HEK293 (cell line): ENCODE measurements at regions not wholly inside any gene's neighbourhood (a gene's known extent, or its start where the extent isn't known, plus 50 kb on each side); places are given as distances from the start of the nearest gene placed in this dataset.

Source experiments
- CTCF ChIA-PET: fragments of 350-600 bp; formaldehyde crosslinking; extraction: SDS; loops from one replicate; lab custom pipeline; 2021; ENCODE audit warnings: antibody characterized with exemption; lab: Yijun Ruan, JAX
- POLR2A ChIA-PET: fragments of 300-600 bp; formaldehyde crosslinking; extraction: SDS; loops from one replicate; lab custom pipeline; 2020; ENCODE audit warnings: antibody characterized with exemption, inconsistent platforms; lab: Yijun Ruan, JAX
- H3K27ac ChIP-seq: fragments of 200-500 bp; sonication (Bioruptor generic); 2 replicates; pipeline ENCODE4 v1.5.1; 2014; ENCODE audit warnings: low read depth, low read length, control low read depth, inconsistent platforms; ENCODE audit errors: extremely low read depth
- H3K36me3 ChIP-seq, 2 experiments: fragments of 200-500 bp in 1 of 2; sonication (Bioruptor generic) in 1 of 2; 1 replicate in 1 of 2; 2 replicates in 1 of 2; pipeline ENCODE4 v1.5.1; 2014 to 2017; ENCODE audit warnings: inconsistent platforms in 2 of 2, low read length in 2 of 2; ENCODE audit not compliant: control insufficient read depth in 2 of 2, insufficient read depth in 1 of 2
- H3K4me1 ChIP-seq: fragments of 200-500 bp; sonication (Bioruptor generic); 2 replicates; pipeline ENCODE4 v1.5.1; 2014; ENCODE audit warnings: mild to moderate bottlenecking, low read length, inconsistent platforms; ENCODE audit not compliant: control insufficient read depth, insufficient read depth
- H3K4me3 ChIP-seq: 2 replicates; pipeline ENCODE4 v1.5.1; 2011; ENCODE audit warnings: low read depth, mild to moderate bottlenecking, control low read depth, low read length, moderate library complexity
- H3K9me3 ChIP-seq: fragments of 200-500 bp; sonication (Bioruptor generic); 2 replicates; pipeline ENCODE4 v1.5.1; 2014; ENCODE audit warnings: low read depth, low read length, inconsistent platforms; ENCODE audit not compliant: control insufficient read depth, insufficient read depth
- BCL11B ChIP-seq: fragments of 450-650 bp; formaldehyde crosslinking; IDR thresholded peaks from 2 replicates; pipeline ENCODE4 v1.5.1; 2016; ENCODE audit warnings: low read depth, missing biosample characterization, missing genetic modification characterization
- IKZF3 ChIP-seq: fragments of 450-650 bp; IDR thresholded peaks from 2 replicates; pipeline ENCODE4 v1.5.0; 2018; ENCODE audit warnings: missing biosample characterization, mild to moderate bottlenecking, missing genetic modification characterization, moderate library complexity
- TSHZ1 ChIP-seq: fragments of 450-650 bp; formaldehyde crosslinking; IDR thresholded peaks from 2 replicates; pipeline ENCODE4 v1.5.1; 2016; ENCODE audit warnings: missing biosample characterization, missing genetic modification characterization, borderline replicate concordance
- ZNF169 ChIP-seq: fragments of 450-650 bp; formaldehyde crosslinking; IDR thresholded peaks from 2 replicates; pipeline ENCODE4 v1.5.1; 2016; ENCODE audit warnings: missing biosample characterization, missing genetic modification characterization
- ZNF202 ChIP-seq: fragments of 450-650 bp; formaldehyde crosslinking; IDR thresholded peaks from 2 replicates; pipeline ENCODE4 v1.5.1; 2016; ENCODE audit warnings: missing biosample characterization, missing genetic modification characterization, borderline replicate concordance
- ZNF24 ChIP-seq: fragments of 450-650 bp; formaldehyde crosslinking; IDR thresholded peaks from 2 replicates; pipeline ENCODE4 v1.5.1; 2016; ENCODE audit warnings: missing biosample characterization, missing genetic modification characterization
- ZNF280D ChIP-seq: fragments of 450-650 bp; formaldehyde crosslinking; IDR thresholded peaks from 2 replicates; pipeline ENCODE4 v1.5.1; 2016; ENCODE audit warnings: missing biosample characterization, missing genetic modification characterization
- ZNF302 ChIP-seq: fragments of 450-650 bp; formaldehyde crosslinking; IDR thresholded peaks from 2 replicates; pipeline ENCODE4 v1.5.1; 2016; ENCODE audit warnings: missing biosample characterization, missing genetic modification characterization, low read depth
- ZNF341 ChIP-seq: fragments of 450-650 bp; formaldehyde crosslinking; IDR thresholded peaks from 2 replicates; pipeline ENCODE4; 2016; ENCODE audit warnings: low read depth, missing biosample characterization, missing genetic modification characterization
- ZNF350 ChIP-seq: fragments of 450-650 bp; formaldehyde crosslinking; IDR thresholded peaks from 2 replicates; pipeline ENCODE4 v1.5.0; 2017; ENCODE audit warnings: missing biosample characterization, mild to moderate bottlenecking, missing genetic modification characterization
- ZNF433 ChIP-seq: fragments of 450-650 bp; formaldehyde crosslinking; IDR thresholded peaks from 2 replicates; pipeline ENCODE4 v1.5.1; 2016; ENCODE audit warnings: missing biosample characterization, missing genetic modification characterization, low read depth
- ZNF530 ChIP-seq: fragments of 450-650 bp; formaldehyde crosslinking; IDR thresholded peaks from 2 replicates; pipeline ENCODE4 v1.5.1; 2016; ENCODE audit warnings: low read depth, missing biosample characterization, missing genetic modification characterization
- ZNF610 ChIP-seq: fragments of 450-650 bp; formaldehyde crosslinking; IDR thresholded peaks from 2 replicates; pipeline ENCODE4 v1.5.1; 2016; ENCODE audit warnings: missing biosample characterization, missing genetic modification characterization, borderline replicate concordance
- ZNF621 ChIP-seq: fragments of 450-650 bp; formaldehyde crosslinking; IDR thresholded peaks from 2 replicates; pipeline ENCODE4 v1.5.1; 2017; ENCODE audit warnings: missing biosample characterization, missing genetic modification characterization
- ZNF707 ChIP-seq: fragments of 450-650 bp; formaldehyde crosslinking; IDR thresholded peaks from 2 replicates; pipeline ENCODE4 v1.5.1; 2016; ENCODE audit warnings: missing biosample characterization, missing genetic modification characterization
- ZNF768 ChIP-seq: fragments of 450-650 bp; formaldehyde crosslinking; IDR thresholded peaks from 2 replicates; pipeline ENCODE4 v1.5.1; 2018; ENCODE audit warnings: missing biosample characterization, mild to moderate bottlenecking, missing genetic modification characterization
- ZNF792 ChIP-seq: fragments of 450-650 bp; formaldehyde crosslinking; IDR thresholded peaks from 2 replicates; pipeline ENCODE4 v1.5.1; 2016; ENCODE audit warnings: missing biosample characterization, missing genetic modification characterization
- ZSCAN30 ChIP-seq: fragments of 450-650 bp; IDR thresholded peaks from 2 replicates; pipeline ENCODE4 v1.5.1; 2018; ENCODE audit warnings: missing biosample characterization, mild to moderate bottlenecking, missing genetic modification characterization, moderate library complexity
- TF ChIP-seq, protein P1 (sequence below): fragments of 450-650 bp; formaldehyde crosslinking; IDR thresholded peaks from 2 replicates; pipeline ENCODE4 v1.5.1; 2016; ENCODE audit warnings: missing biosample characterization, missing genetic modification characterization, borderline replicate concordance
- TF ChIP-seq, protein P2 (sequence below): fragments of 450-650 bp; formaldehyde crosslinking; IDR thresholded peaks from 2 replicates; pipeline ENCODE4 v1.5.1; 2016; ENCODE audit warnings: missing biosample characterization, missing genetic modification characterization
- TF ChIP-seq, protein P3 (sequence below): fragments of 450-650 bp; formaldehyde crosslinking; IDR thresholded peaks from 2 replicates; pipeline ENCODE4 v1.5.1; 2016; ENCODE audit warnings: missing biosample characterization, missing genetic modification characterization

DNA sequence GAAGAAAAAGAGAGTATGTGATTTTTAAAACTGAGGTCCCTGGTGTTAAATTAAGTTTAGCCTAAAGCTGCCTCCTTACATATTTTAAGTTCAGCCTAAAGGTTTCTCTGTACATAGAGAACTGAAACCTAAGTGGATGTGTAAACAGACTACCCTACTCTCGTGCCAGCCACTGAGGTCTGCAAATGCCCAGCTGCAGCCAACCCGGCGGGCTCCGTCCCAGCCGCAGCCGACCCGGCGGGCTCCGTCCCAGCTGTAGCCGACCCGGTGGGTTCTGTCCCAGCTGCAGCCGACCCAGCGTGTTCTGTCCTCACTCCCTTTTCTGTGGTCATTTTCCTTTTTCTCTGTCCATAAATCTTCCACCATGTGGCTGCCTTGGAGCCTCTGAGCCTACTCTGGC, 97.2 kb upstream of the SFSWAP start (continued):
- TF ChIP-seq, protein P1, sequence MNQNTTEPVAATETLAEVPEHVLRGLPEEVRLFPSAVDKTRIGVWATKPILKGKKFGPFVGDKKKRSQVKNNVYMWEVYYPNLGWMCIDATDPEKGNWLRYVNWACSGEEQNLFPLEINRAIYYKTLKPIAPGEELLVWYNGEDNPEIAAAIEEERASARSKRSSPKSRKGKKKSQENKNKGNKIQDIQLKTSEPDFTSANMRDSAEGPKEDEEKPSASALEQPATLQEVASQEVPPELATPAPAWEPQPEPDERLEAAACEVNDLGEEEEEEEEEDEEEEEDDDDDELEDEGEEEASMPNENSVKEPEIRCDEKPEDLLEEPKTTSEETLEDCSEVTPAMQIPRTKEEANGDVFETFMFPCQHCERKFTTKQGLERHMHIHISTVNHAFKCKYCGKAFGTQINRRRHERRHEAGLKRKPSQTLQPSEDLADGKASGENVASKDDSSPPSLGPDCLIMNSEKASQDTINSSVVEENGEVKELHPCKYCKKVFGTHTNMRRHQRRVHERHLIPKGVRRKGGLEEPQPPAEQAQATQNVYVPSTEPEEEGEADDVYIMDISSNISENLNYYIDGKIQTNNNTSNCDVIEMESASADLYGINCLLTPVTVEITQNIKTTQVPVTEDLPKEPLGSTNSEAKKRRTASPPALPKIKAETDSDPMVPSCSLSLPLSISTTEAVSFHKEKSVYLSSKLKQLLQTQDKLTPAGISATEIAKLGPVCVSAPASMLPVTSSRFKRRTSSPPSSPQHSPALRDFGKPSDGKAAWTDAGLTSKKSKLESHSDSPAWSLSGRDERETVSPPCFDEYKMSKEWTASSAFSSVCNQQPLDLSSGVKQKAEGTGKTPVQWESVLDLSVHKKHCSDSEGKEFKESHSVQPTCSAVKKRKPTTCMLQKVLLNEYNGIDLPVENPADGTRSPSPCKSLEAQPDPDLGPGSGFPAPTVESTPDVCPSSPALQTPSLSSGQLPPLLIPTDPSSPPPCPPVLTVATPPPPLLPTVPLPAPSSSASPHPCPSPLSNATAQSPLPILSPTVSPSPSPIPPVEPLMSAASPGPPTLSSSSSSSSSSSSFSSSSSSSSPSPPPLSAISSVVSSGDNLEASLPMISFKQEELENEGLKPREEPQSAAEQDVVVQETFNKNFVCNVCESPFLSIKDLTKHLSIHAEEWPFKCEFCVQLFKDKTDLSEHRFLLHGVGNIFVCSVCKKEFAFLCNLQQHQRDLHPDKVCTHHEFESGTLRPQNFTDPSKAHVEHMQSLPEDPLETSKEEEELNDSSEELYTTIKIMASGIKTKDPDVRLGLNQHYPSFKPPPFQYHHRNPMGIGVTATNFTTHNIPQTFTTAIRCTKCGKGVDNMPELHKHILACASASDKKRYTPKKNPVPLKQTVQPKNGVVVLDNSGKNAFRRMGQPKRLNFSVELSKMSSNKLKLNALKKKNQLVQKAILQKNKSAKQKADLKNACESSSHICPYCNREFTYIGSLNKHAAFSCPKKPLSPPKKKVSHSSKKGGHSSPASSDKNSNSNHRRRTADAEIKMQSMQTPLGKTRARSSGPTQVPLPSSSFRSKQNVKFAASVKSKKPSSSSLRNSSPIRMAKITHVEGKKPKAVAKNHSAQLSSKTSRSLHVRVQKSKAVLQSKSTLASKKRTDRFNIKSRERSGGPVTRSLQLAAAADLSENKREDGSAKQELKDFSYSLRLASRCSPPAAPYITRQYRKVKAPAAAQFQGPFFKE = no peak
- no peak for TF ChIP-seq ZNF610 (tag by site-specific recombination)
- TF ChIP-seq ZNF341 (tag by site-specific recombination) = no peak
- TF ChIP-seq ZNF202 (tag by site-specific recombination) = no peak
- no peak for TF ChIP-seq ZNF707 (tag by site-specific recombination)
- TF ChIP-seq ZSCAN30 (tag by site-specific recombination) = no peak
- no peak for TF ChIP-seq ZNF169 (tag by site-specific recombination)
- TF ChIP-seq ZNF530 = no peak
- TF ChIP-seq IKZF3 (tag by site-specific recombination) = no peak
- TF ChIP-seq, all 188 proteins: peak for 0

DNA sequence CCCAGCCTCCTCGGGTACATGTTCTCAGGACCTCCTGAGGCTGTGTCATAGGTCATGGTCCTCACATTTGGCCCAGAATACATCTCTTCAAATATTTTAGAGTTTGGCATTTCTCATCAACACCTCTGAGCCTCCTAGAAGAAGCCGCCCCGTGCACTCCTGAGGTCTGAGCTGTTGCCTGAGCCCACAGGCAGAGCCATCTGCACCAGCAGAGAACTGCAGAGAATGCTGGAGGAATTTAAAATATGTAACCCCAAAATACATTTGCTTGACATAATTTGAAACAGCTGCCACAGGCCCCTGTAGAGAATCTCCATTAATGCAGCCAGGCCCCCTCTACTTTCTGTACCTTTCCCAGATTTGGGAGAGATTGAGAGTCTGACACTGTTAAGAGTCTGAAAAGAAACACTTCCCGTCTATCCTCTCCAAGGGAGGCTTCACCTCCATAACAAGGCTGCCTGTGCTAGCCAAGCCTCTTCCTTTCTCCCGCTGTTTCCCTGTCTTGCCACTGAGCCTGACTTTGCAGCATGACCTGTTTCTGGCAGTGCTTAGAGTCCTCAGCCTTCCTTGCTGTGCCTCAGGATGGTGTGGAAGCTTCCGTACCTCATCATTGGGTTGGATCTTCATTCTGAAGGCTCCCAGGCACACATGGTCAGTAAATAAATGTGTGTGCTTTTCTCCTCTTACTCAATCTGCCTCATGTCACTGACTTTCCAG, 95.4 kb upstream of the SFSWAP start:
- H3K4me3 ChIP-seq = no peak overlapping the region
- H3K9me3 ChIP-seq = no peaks in the 10 kb centered on the region
- no peaks in the 10 kb centered on the region for H3K36me3 ChIP-seq
- H3K27ac ChIP-seq = no peak overlapping the region
- ChIA-PET POLR2A (no interaction called here), CTCF (no interaction called here)
- H3K4me1 ChIP-seq = no peaks in the 10 kb centered on the region
- TF ChIP-seq, protein P2, sequence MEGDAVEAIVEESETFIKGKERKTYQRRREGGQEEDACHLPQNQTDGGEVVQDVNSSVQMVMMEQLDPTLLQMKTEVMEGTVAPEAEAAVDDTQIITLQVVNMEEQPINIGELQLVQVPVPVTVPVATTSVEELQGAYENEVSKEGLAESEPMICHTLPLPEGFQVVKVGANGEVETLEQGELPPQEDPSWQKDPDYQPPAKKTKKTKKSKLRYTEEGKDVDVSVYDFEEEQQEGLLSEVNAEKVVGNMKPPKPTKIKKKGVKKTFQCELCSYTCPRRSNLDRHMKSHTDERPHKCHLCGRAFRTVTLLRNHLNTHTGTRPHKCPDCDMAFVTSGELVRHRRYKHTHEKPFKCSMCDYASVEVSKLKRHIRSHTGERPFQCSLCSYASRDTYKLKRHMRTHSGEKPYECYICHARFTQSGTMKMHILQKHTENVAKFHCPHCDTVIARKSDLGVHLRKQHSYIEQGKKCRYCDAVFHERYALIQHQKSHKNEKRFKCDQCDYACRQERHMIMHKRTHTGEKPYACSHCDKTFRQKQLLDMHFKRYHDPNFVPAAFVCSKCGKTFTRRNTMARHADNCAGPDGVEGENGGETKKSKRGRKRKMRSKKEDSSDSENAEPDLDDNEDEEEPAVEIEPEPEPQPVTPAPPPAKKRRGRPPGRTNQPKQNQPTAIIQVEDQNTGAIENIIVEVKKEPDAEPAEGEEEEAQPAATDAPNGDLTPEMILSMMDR (tag by site-specific recombination) = no peak
- TF ChIP-seq, protein P3, sequence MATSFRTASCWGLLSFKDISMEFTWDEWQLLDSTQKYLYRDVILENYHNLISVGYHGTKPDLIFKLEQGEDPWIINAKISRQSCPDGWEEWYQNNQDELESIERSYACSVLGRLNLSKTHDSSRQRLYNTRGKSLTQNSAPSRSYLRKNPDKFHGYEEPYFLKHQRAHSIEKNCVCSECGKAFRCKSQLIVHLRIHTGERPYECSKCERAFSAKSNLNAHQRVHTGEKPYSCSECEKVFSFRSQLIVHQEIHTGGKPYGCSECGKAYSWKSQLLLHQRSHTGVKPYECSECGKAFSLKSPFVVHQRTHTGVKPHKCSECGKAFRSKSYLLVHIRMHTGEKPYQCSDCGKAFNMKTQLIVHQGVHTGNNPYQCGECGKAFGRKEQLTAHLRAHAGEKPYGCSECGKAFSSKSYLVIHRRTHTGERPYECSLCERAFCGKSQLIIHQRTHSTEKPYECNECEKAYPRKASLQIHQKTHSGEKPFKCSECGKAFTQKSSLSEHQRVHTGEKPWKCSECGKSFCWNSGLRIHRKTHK (tag by site-specific recombination) = no peak
- TF ChIP-seq ZNF621 (tag by site-specific recombination) (no peak), ZNF350 (tag by site-specific recombination) (no peak), ZNF24 (tag by site-specific recombination) (no peak), ZNF302 (tag by site-specific recombination) (no peak), TSHZ1 (tag by site-specific recombination) (no peak), ZNF768 (tag by site-specific recombination) (no peak), ZNF433 (tag by site-specific recombination) (no peak), BCL11B (tag by site-specific recombination) (no peak), ZNF280D (tag by site-specific recombination) (no peak), ZNF792 (tag by site-specific recombination) (no peak)
